ENCODE measurements at regions not wholly inside any gene's neighbourhood (a gene's known extent, or its start where the extent isn't known, plus 50 kb on each side); places are given as distances from the start of the nearest gene placed in this dataset.

DNA sequence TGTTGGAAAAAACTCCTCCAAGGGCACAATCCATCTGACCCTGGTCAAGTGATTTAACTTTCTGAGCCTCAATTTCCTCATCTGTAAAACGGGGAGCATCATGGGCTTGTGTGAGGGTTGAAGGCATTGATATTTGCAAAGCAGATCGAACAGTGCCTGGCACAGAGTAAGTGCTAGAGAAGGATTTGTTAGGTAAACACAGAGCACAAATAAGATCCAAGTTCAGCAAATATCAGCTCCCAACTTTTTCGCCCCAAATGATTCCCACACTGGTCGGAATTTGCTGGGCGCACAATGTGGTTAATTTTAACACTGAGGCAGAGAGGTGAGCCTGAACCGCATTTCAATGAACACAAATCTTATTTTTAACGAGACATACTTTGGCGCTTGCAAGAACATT, 76.3 kb upstream of the ATP2B2 start:
- TF ChIP-seq, protein P1, sequence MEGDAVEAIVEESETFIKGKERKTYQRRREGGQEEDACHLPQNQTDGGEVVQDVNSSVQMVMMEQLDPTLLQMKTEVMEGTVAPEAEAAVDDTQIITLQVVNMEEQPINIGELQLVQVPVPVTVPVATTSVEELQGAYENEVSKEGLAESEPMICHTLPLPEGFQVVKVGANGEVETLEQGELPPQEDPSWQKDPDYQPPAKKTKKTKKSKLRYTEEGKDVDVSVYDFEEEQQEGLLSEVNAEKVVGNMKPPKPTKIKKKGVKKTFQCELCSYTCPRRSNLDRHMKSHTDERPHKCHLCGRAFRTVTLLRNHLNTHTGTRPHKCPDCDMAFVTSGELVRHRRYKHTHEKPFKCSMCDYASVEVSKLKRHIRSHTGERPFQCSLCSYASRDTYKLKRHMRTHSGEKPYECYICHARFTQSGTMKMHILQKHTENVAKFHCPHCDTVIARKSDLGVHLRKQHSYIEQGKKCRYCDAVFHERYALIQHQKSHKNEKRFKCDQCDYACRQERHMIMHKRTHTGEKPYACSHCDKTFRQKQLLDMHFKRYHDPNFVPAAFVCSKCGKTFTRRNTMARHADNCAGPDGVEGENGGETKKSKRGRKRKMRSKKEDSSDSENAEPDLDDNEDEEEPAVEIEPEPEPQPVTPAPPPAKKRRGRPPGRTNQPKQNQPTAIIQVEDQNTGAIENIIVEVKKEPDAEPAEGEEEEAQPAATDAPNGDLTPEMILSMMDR (IDR thresholded peaks at IDR 0.05) = no peak
- TF ChIP-seq POLR2A (IDR thresholded peaks at IDR 0.05) = no peak
- no peak for TF ChIP-seq POLR2AphosphoS5 (IDR thresholded peaks at IDR 0.05)
- TF ChIP-seq EP300 (IDR thresholded peaks at IDR 0.05) = no peak
